OCI-LY7 (cell line): ENCODE measurements at regions not wholly inside any gene's neighbourhood (a gene's known extent, or its start where the extent isn't known, plus 50 kb on each side); places are given as distances from the start of the nearest gene placed in this dataset.

Experiments
- BruUV-seq: library from RNA; stranded (reverse); fragments of 400-500 nt; replicated peaks from 2 replicates; lab custom pipeline; 2021; lab: Mats Ljungman, UMichigan
- CTCF ChIA-PET: fragments of 300-600 bp; sonication (Branson Sonifier 250); formaldehyde crosslinking; loops from one replicate; lab custom pipeline; 2022; ENCODE audit warnings: antibody characterized with exemption; ENCODE audit not compliant: unreplicated experiment; lab: Charles Lee
- POLR2A ChIA-PET: fragments of 300-600 bp; sonication (Branson Sonifier 250); formaldehyde crosslinking; loops from one replicate; lab custom pipeline; 2022; ENCODE audit warnings: antibody characterized with exemption; lab: Charles Lee
- DNase-seq: peaks from one replicate; pipeline ENCODE4 v3.0.0-alpha.2; 2015; ENCODE audit warnings: low spot score
- H2AFZ ChIP-seq: fragments of 200-600 bp; sonication (generic), shearing (Covaris generic); 2 replicates; pipeline ENCODE4 v1.6.1; 2014; ENCODE audit warnings: mild to moderate bottlenecking, antibody characterized with exemption, low read length, moderate library complexity
- H3K27ac ChIP-seq: fragments of 200-600 bp; sonication (generic); 2 replicates; pipeline ENCODE4 v1.5.1; 2014; ENCODE audit warnings: mixed run types, low read depth, mild to moderate bottlenecking, moderate library complexity, low read length, inconsistent platforms; ENCODE audit not compliant: poor library complexity, severe bottlenecking
- H3K36me3 ChIP-seq: fragments of 200-600 bp; sonication (generic); 2 replicates; pipeline ENCODE4 v1.6.1; 2014; ENCODE audit warnings: mild to moderate bottlenecking, antibody characterized with exemption, low read length, moderate library complexity, mixed read lengths; ENCODE audit not compliant: insufficient read depth
- H3K4me1 ChIP-seq: fragments of 200-600 bp; sonication (generic); 2 replicates; pipeline ENCODE4 v1.5.1; 2014; ENCODE audit warnings: mild to moderate bottlenecking, low read length; ENCODE audit not compliant: insufficient read depth, poor library complexity, severe bottlenecking
- H3K4me2 ChIP-seq: fragments of 200-600 bp; sonication (generic); 2 replicates; pipeline ENCODE4 v1.6.1; 2014; ENCODE audit warnings: mild to moderate bottlenecking, low read length
- H3K4me3 ChIP-seq: fragments of 200-600 bp; sonication (generic); 2 replicates; pipeline ENCODE4 v1.5.1; 2014; ENCODE audit warnings: mild to moderate bottlenecking, low read depth, low read length; ENCODE audit not compliant: poor library complexity, severe bottlenecking
- H3K79me2 ChIP-seq: fragments of 200-600 bp; sonication (generic); 2 replicates; pipeline ENCODE4 v1.6.1; 2016; ENCODE audit warnings: low read depth, mild to moderate bottlenecking, low read length, moderate library complexity, mixed read lengths; ENCODE audit not compliant: insufficient read depth
- H3K9me2 ChIP-seq: fragments of 200-600 bp; sonication (generic); 2 replicates; pipeline ENCODE4 v1.6.1; 2016; ENCODE audit warnings: mild to moderate bottlenecking, low read length, mixed read lengths; ENCODE audit not compliant: insufficient read depth
- H3K9me3 ChIP-seq: fragments of 200-600 bp; sonication (generic); 2 replicates; pipeline ENCODE4 v1.6.1; 2014; ENCODE audit warnings: mild to moderate bottlenecking, mixed run types, low read length, mixed read lengths
- H4K20me1 ChIP-seq: fragments of 200-600 bp; sonication (generic); 2 replicates; pipeline ENCODE4 v1.6.1; 2014; ENCODE audit warnings: mild to moderate bottlenecking, antibody characterized with exemption, low read length, moderate library complexity, mixed read lengths; ENCODE audit not compliant: insufficient read depth
- EZH2phosphoT487 ChIP-seq: fragments of 200-600 bp; sonication (generic); IDR thresholded peaks from 2 replicates; pipeline ENCODE4 v1.6.1; 2018; ENCODE audit warnings: low read depth, borderline replicate concordance, mild to moderate bottlenecking, mixed run types, antibody characterized with exemption, low read length, moderate library complexity, mixed read lengths
- intact Hi-C: fragments of 100-400 bp; cut with micrococcal nuclease; formaldehyde crosslinking; loops from one replicate; pipeline ENCODE4 v1.10.0; 2022; ENCODE audit not compliant: unreplicated experiment
- TF ChIP-seq, protein P1 (sequence below): fragments of 200-600 bp; sonication (generic); conservative IDR thresholded peaks from 2 replicates; pipeline ENCODE4 v1.5.1; 2014; ENCODE audit warnings: mild to moderate bottlenecking, antibody characterized with exemption, low read length, moderate library complexity, mixed read lengths

- Histone ChIP-seq H3K9me2 (no peaks in the 10 kb centered on the region), H3K36me3 (no peaks in the 10 kb centered on the region), H3K9me3 (no peaks in the 10 kb centered on the region), H3K79me2 (no peaks in the 10 kb centered on the region), H2AFZ (no peak overlapping the region), H3K4me1 (no peaks in the 10 kb centered on the region), H3K4me3 (no peak overlapping the region), H3K27ac (no peak overlapping the region), H3K4me2 (no peak overlapping the region), H4K20me1 (no peaks in the 10 kb centered on the region)
- DNase-seq, result no peak
- ChIA-PET CTCF (no interaction called here), POLR2A (no interaction called here)
- TF ChIP-seq, protein P1, sequence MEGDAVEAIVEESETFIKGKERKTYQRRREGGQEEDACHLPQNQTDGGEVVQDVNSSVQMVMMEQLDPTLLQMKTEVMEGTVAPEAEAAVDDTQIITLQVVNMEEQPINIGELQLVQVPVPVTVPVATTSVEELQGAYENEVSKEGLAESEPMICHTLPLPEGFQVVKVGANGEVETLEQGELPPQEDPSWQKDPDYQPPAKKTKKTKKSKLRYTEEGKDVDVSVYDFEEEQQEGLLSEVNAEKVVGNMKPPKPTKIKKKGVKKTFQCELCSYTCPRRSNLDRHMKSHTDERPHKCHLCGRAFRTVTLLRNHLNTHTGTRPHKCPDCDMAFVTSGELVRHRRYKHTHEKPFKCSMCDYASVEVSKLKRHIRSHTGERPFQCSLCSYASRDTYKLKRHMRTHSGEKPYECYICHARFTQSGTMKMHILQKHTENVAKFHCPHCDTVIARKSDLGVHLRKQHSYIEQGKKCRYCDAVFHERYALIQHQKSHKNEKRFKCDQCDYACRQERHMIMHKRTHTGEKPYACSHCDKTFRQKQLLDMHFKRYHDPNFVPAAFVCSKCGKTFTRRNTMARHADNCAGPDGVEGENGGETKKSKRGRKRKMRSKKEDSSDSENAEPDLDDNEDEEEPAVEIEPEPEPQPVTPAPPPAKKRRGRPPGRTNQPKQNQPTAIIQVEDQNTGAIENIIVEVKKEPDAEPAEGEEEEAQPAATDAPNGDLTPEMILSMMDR, result no peak
- TF ChIP-seq EZH2phosphoT487, result no peak
- intact Hi-C loops, result no loop called here
- BruUV-seq, result no TSS peak
Observed at GRCh38 chr2:47249931-47250330, 73.6 kb upstream of the CALM2 start.

- Histone ChIP-seq H3K4me3 (no peak overlapping the region), H2AFZ (no peak overlapping the region), H3K36me3 (no peaks in the 10 kb centered on the region), H4K20me1 (no peaks in the 10 kb centered on the region), H3K9me2 (no peaks in the 10 kb centered on the region), H3K79me2 (no peaks in the 10 kb centered on the region), H3K27ac (no peak overlapping the region), H3K4me1 (no peaks in the 10 kb centered on the region), H3K4me2 (no peak overlapping the region), H3K9me3 (no peaks in the 10 kb centered on the region)
- CTCF ChIA-PET, result no interaction called here
- TF ChIP-seq, protein P1, result no peak
- no peak for TF ChIP-seq EZH2phosphoT487
- intact Hi-C loops, result no loop called here
- no TSS peak for BruUV-seq
- no peak for DNase-seq
- POLR2A ChIA-PET, result interaction anchor here (0.6 kb wide), 1 partner anchor 305 kb away, joined by 3 read pairs; no protein-coding TSS in a partner anchor
Observed at GRCh38 chr2:47249157-47249900, 73.0 kb upstream of the CALM2 start.

DNA sequence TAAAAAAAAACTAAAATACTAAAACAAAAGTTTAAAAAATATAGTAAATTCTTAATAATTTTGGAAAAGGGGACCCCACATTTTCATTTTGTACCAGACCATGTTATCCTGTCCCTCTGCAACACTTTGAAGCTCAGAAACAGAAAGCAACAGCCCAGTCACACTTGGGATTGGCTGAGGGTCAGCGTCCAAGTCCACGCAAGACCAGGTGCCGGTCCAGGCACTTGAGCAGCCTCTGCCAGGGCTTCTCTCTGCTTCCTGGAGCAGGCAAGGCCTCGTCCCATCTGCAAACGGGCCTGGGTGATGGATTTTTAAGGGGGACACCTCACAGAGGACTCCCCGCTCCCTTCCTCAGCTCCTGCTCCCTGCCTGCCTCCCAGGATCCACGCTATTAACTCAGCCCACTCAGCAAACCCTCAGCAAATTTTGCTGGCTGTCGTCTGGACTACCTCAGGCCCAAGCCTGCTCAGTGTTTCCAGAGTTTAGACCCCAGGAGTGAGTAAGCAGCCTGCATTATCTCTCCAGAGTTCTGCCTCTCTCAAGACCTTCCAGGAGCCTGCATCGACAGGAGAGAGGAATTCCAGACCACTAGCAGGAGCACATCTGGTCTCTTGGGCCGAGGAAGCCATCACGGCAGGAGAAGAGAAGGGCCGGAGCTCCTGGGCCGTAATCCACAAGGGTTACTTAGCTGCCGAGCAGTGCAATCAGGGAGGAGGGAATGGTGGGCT lies 67.4 kb upstream of the CALM2 start:
- ChIA-PET CTCF (no interaction called here), POLR2A (no interaction called here)
- Histone ChIP-seq H3K36me3 (no peaks in the 10 kb centered on the region), H3K4me1 (no peaks in the 10 kb centered on the region), H3K9me3 (no peaks in the 10 kb centered on the region), H3K27ac (no peak overlapping the region), H2AFZ (no peak overlapping the region), H3K79me2 (no peaks in the 10 kb centered on the region), H3K9me2 (no peaks in the 10 kb centered on the region), H4K20me1 (no peaks in the 10 kb centered on the region), H3K4me2 (no peak overlapping the region), H3K4me3 (no peak overlapping the region)
- intact Hi-C loops, result no loop called here
- DNase-seq, result no peak
- no peak for TF ChIP-seq EZH2phosphoT487
- TF ChIP-seq, protein P1, result no peak
- BruUV-seq, result no TSS peak
